Neural crest cell (in vitro differentiated cells): ENCODE measurements at regions not wholly inside any gene's neighbourhood (a gene's known extent, or its start where the extent isn't known, plus 50 kb on each side); places are given as distances from the start of the nearest gene placed in this dataset.

ENCODE experiments used
- DNase-seq: peaks from one replicate; pipeline ENCODE4 v3.0.0; 2021; ENCODE audit warnings: low read depth, mixed read lengths, low spot score
- H3K27ac Mint-ChIP-seq: one replicate; pipeline ENCODE4 v1.8.0; 2021; ENCODE audit warnings: mild to moderate bottlenecking, mixed read lengths; ENCODE audit not compliant: unreplicated experiment
- H3K27me3 Mint-ChIP-seq: 2 replicates; pipeline ENCODE4 v1.8.0; 2021; ENCODE audit warnings: low read depth, mild to moderate bottlenecking, mixed read lengths
- H3K36me3 Mint-ChIP-seq: 2 replicates; pipeline ENCODE4 v1.8.0; 2021; ENCODE audit warnings: low read depth, mild to moderate bottlenecking, mixed read lengths
- H3K4me1 Mint-ChIP-seq: 2 replicates; pipeline ENCODE4 v1.8.0; 2021; ENCODE audit warnings: mixed read lengths
- H3K4me3 Mint-ChIP-seq: one replicate; pipeline ENCODE4 v1.8.0; 2021; ENCODE audit warnings: mild to moderate bottlenecking, mixed read lengths
- H3K9me3 Mint-ChIP-seq: 2 replicates; pipeline ENCODE4 v1.8.0; 2021; ENCODE audit warnings: mixed read lengths
- CTCF ChIP-seq: fragments of 200-600 bp; sonication (generic); conservative IDR thresholded peaks from 2 replicates; pipeline ENCODE4 v1.5.0; 2021; ENCODE audit warnings: antibody characterized with exemption, mild to moderate bottlenecking

GRCh38 chr2:13905831-13906230 is 726.7 kb upstream of the LRATD1 start:
- DNase-seq = no peak
- Mint-ChIP-seq H3K9me3 (no peaks in the 10 kb centered on the region), H3K36me3 (no peaks in the 10 kb centered on the region), H3K4me3 (no peak overlapping the region), H3K27ac (no peak overlapping the region), H3K27me3 (no peaks in the 10 kb centered on the region), H3K4me1 (no peaks in the 10 kb centered on the region)
- no peak for TF ChIP-seq CTCF

- DNase-seq = no peak
- TF ChIP-seq CTCF = no peak
- no peaks in the 10 kb centered on the region for H3K9me3 Mint-ChIP-seq
- no peak overlapping the region for H3K4me3 Mint-ChIP-seq
- no peaks in the 10 kb centered on the region for H3K36me3 Mint-ChIP-seq
- no peak overlapping the region for H3K27ac Mint-ChIP-seq
- no peaks in the 10 kb centered on the region for H3K4me1 Mint-ChIP-seq
- peaks cover 2% of the 10 kb centered on the region for H3K27me3 Mint-ChIP-seq
Measured at GRCh38 chr2:13916066-13916465, 716.5 kb upstream of the LRATD1 start.

- Mint-ChIP-seq H3K27ac (no peak overlapping the region), H3K36me3 (no peaks in the 10 kb centered on the region), H3K4me1 (no peaks in the 10 kb centered on the region), H3K4me3 (no peak overlapping the region), H3K27me3 (peaks cover 2% of the 10 kb centered on the region), H3K9me3 (no peaks in the 10 kb centered on the region)
- no peak for TF ChIP-seq CTCF
- DNase-seq = no peak
Measured at GRCh38 chr2:13917958-13918357, 714.6 kb upstream of the LRATD1 start.

- no peaks in the 10 kb centered on the region for H3K36me3 Mint-ChIP-seq
- DNase-seq = no peak
- H3K4me3 Mint-ChIP-seq = no peak overlapping the region
- no peak for TF ChIP-seq CTCF
- H3K9me3 Mint-ChIP-seq = no peaks in the 10 kb centered on the region
- no peaks in the 10 kb centered on the region for H3K4me1 Mint-ChIP-seq
- H3K27ac Mint-ChIP-seq = no peak overlapping the region
- H3K27me3 Mint-ChIP-seq = peaks cover 2% of the 10 kb centered on the region
Measured at GRCh38 chr2:13919981-13920382, 712.5 kb upstream of the LRATD1 start.

GRCh38 chr2:13921245-13921644 is 711.3 kb upstream of the LRATD1 start:
- DNase-seq = no peak
- Mint-ChIP-seq H3K9me3 (no peaks in the 10 kb centered on the region), H3K27me3 (no peaks in the 10 kb centered on the region), H3K4me1 (no peaks in the 10 kb centered on the region), H3K36me3 (no peaks in the 10 kb centered on the region), H3K27ac (no peak overlapping the region), H3K4me3 (no peak overlapping the region)
- TF ChIP-seq CTCF = no peak

- Mint-ChIP-seq H3K4me1 (no peaks in the 10 kb centered on the region), H3K27ac (no peak overlapping the region), H3K27me3 (no peaks in the 10 kb centered on the region), H3K4me3 (no peak overlapping the region), H3K36me3 (no peaks in the 10 kb centered on the region), H3K9me3 (no peaks in the 10 kb centered on the region)
- no peak for DNase-seq
- no peak for TF ChIP-seq CTCF
Measured at GRCh38 chr2:13923823-13924222, 708.7 kb upstream of the LRATD1 start.
